Panc1 (cell line): ENCODE measurements at regions not wholly inside any gene's neighbourhood (a gene's known extent, or its start where the extent isn't known, plus 50 kb on each side); places are given as distances from the start of the nearest gene placed in this dataset.

Experiments
- ATAC-seq: fragments of 200-7000 bp; cut with Tn5 transposase; 2 replicates; pipeline ENCODE4 v1.9.1; 2020; ENCODE audit warnings: mild to moderate bottlenecking, moderate library complexity
- BruUV-seq: library from RNA; stranded (reverse); fragments of 400-500 nt; replicated peaks from 2 replicates; lab custom pipeline; 2021; lab: Mats Ljungman, UMichigan
- CTCF ChIA-PET: fragments of 300-600 bp; sonication (Branson Sonifier 250); formaldehyde crosslinking; loops from one replicate; lab custom pipeline; 2022; ENCODE audit warnings: antibody characterized with exemption; lab: Charles Lee
- POLR2A ChIA-PET: fragments of 300-600 bp; sonication (Branson Sonifier 250); formaldehyde crosslinking; loops from one replicate; lab custom pipeline; 2022; ENCODE audit warnings: antibody characterized with exemption; lab: Charles Lee
- DNase-seq: peaks from one replicate; pipeline ENCODE4 v3.0.0-alpha.2; 2010; ENCODE audit warnings: low read depth, low spot score
- H3K27ac ChIP-seq: 2 replicates; pipeline ENCODE4 v1.5.1; 2011; ENCODE audit warnings: mild to moderate bottlenecking, low read length, inconsistent platforms
- H3K27me3 ChIP-seq: fragments of 200-500 bp; sonication (Bioruptor generic); 2 replicates; pipeline ENCODE4 v1.6.0; 2014; ENCODE audit warnings: low read length, inconsistent platforms; ENCODE audit not compliant: control insufficient read depth, insufficient read depth
- H3K36me3 ChIP-seq: fragments of 200-500 bp; sonication (Bioruptor generic); 2 replicates; pipeline ENCODE4 v1.5.1; 2014; ENCODE audit warnings: inconsistent platforms, mild to moderate bottlenecking, low read length, moderate library complexity; ENCODE audit not compliant: control insufficient read depth, insufficient read depth
- H3K4me1 ChIP-seq: 2 replicates; pipeline ENCODE4 v1.5.1; 2011; ENCODE audit warnings: inconsistent platforms, mild to moderate bottlenecking, low read length, moderate library complexity; ENCODE audit not compliant: control insufficient read depth, insufficient read depth
- H3K4me3 ChIP-seq, 2 experiments: 2 replicates each; pipeline ENCODE4 v1.5.1; 2011 to 2012; ENCODE audit warnings: low read depth in 2 of 2, low read length in 2 of 2, mild to moderate bottlenecking in 2 of 2, inconsistent platforms in 1 of 2, moderate library complexity in 1 of 2
- H3K9me3 ChIP-seq: fragments of 200-500 bp; sonication (Bioruptor generic); 2 replicates; pipeline ENCODE4 v1.5.1; 2014; ENCODE audit warnings: low read depth, mild to moderate bottlenecking, inconsistent platforms, low read length, moderate library complexity; ENCODE audit not compliant: control insufficient read depth, insufficient read depth
- POLR2AphosphoS5 ChIP-seq: IDR thresholded peaks from 2 replicates; pipeline ENCODE4 v1.6.1; 2012; ENCODE audit warnings: mild to moderate bottlenecking, low read depth, low read length, moderate library complexity
- SIN3A ChIP-seq: IDR thresholded peaks from 2 replicates; pipeline ENCODE4 v1.6.1; 2012; ENCODE audit warnings: low read depth, mild to moderate bottlenecking, low read length, moderate library complexity, borderline replicate concordance; ENCODE audit not compliant: insufficient read depth
- TCF7L2 ChIP-seq: IDR thresholded peaks from 2 replicates; pipeline ENCODE4 v1.6.1; 2011; ENCODE audit warnings: mild to moderate bottlenecking, low read depth, low read length, inconsistent platforms
- in situ Hi-C: cut with HindIII; loops from 2 replicates; pipeline ENCODE4 v1.10.0; 2016; ENCODE audit warnings: low sequenced_read_pairs, low pct_unique_long_range_greater_than_20kb
- intact Hi-C: fragments of 100-400 bp; cut with micrococcal nuclease; formaldehyde crosslinking; loops from one replicate; pipeline ENCODE4 v1.10.0; 2022; ENCODE audit not compliant: unreplicated experiment
- TF ChIP-seq, protein P1 (sequence below): fragments of 450-650 bp; IDR thresholded peaks from 2 replicates; pipeline ENCODE4 v1.5.1; 2017; ENCODE audit warnings: mild to moderate bottlenecking
- TF ChIP-seq, protein P2 (sequence below), 2 experiments: IDR thresholded peaks; 2 replicates each; pipeline ENCODE4 v1.6.1; 2011 to 2012; ENCODE audit warnings: low read depth in 2 of 2, control low read depth in 1 of 2, low read length in 1 of 2, mild to moderate bottlenecking in 1 of 2, moderate library complexity in 1 of 2; ENCODE audit not compliant: insufficient read depth in 1 of 2

DNA sequence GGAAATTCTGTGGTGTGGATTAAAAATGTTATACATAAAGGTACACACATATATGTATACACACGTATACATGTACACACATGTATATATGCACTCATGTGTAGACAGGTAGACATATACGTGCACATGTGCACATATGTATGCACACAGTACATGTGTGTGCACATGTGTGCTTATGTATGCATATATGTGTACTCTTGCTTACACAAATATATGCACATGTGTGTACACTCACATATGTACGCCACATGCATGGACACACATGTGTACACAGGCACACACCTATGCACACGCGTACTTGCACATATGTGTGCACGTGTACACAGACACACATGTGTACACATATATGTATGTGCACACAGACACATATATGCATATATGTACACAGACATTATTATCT, 142.8 kb upstream of the SALL3 start:
- Histone ChIP-seq H3K27me3 (0 out of 2 replicates have a peak, but pooled peaks cover 2% of the 10 kb centered on the region), H3K4me3 (no peak overlapping the region), H3K36me3 (no peaks in the 10 kb centered on the region), H3K27ac (no peak overlapping the region), H3K4me1 (no peaks in the 10 kb centered on the region), H3K9me3 (no peaks in the 10 kb centered on the region)
- DNase-seq (no peak), ATAC-seq (no peak)
- no peak for TF ChIP-seq POLR2AphosphoS5
- TF ChIP-seq, protein P1, sequence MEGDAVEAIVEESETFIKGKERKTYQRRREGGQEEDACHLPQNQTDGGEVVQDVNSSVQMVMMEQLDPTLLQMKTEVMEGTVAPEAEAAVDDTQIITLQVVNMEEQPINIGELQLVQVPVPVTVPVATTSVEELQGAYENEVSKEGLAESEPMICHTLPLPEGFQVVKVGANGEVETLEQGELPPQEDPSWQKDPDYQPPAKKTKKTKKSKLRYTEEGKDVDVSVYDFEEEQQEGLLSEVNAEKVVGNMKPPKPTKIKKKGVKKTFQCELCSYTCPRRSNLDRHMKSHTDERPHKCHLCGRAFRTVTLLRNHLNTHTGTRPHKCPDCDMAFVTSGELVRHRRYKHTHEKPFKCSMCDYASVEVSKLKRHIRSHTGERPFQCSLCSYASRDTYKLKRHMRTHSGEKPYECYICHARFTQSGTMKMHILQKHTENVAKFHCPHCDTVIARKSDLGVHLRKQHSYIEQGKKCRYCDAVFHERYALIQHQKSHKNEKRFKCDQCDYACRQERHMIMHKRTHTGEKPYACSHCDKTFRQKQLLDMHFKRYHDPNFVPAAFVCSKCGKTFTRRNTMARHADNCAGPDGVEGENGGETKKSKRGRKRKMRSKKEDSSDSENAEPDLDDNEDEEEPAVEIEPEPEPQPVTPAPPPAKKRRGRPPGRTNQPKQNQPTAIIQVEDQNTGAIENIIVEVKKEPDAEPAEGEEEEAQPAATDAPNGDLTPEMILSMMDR = no peak
- intact Hi-C loops = no loop called here
- in situ Hi-C loops = no loop called here
- no TSS peak for BruUV-seq
- ChIA-PET POLR2A (interaction anchor here (0.6 kb wide), 1 partner anchor 763 kb away, joined by 3 read pairs; no protein-coding TSS in a partner anchor), CTCF (interaction anchor here (0.6 kb wide), 1 partner anchor 99 kb away, joined by 4 read pairs; no protein-coding TSS in a partner anchor)

DNA sequence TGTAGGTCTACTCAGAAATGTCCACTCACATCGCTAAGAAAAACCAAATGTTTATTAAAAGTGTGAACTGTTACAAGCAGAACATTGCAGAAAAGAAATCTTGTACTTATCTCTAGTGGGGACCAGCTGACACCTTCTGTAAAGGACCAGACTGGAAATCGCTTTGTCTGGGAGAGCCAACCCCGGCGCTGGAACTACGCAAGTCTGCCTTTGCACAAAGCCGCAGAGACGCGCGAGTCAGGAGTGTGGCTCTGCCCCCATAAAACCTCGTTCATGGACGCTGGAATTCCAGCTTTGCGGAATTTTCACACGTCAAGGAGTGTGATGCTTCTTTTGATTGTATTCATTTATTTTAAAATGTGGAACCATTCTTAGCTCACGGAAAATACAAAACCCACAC, 141.9 kb upstream of the SALL3 start:
- H3K27ac ChIP-seq = no peak overlapping the region
- in situ Hi-C loops = no loop called here
- POLR2A ChIA-PET = no interaction called here
- BruUV-seq = no TSS peak
- intact Hi-C loops = no loop called here
- TF ChIP-seq, protein P2, sequence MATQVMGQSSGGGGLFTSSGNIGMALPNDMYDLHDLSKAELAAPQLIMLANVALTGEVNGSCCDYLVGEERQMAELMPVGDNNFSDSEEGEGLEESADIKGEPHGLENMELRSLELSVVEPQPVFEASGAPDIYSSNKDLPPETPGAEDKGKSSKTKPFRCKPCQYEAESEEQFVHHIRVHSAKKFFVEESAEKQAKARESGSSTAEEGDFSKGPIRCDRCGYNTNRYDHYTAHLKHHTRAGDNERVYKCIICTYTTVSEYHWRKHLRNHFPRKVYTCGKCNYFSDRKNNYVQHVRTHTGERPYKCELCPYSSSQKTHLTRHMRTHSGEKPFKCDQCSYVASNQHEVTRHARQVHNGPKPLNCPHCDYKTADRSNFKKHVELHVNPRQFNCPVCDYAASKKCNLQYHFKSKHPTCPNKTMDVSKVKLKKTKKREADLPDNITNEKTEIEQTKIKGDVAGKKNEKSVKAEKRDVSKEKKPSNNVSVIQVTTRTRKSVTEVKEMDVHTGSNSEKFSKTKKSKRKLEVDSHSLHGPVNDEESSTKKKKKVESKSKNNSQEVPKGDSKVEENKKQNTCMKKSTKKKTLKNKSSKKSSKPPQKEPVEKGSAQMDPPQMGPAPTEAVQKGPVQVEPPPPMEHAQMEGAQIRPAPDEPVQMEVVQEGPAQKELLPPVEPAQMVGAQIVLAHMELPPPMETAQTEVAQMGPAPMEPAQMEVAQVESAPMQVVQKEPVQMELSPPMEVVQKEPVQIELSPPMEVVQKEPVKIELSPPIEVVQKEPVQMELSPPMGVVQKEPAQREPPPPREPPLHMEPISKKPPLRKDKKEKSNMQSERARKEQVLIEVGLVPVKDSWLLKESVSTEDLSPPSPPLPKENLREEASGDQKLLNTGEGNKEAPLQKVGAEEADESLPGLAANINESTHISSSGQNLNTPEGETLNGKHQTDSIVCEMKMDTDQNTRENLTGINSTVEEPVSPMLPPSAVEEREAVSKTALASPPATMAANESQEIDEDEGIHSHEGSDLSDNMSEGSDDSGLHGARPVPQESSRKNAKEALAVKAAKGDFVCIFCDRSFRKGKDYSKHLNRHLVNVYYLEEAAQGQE (IDR thresholded peaks at IDR 0.05; ENCODE audit: insufficient read depth in 1 of 2, low read depth in 2 of 2, low read length in 1 of 2) = no peak
- TF ChIP-seq SIN3A = no peak
- DNase-seq = no peak
- H3K27me3 ChIP-seq = 0 out of 2 replicates have a peak, but pooled peaks cover 2% of the 10 kb centered on the region
- no peaks in the 10 kb centered on the region for H3K4me1 ChIP-seq
- H3K4me3 ChIP-seq = no peak overlapping the region
- CTCF ChIA-PET = no interaction called here
- H3K9me3 ChIP-seq = no peaks in the 10 kb centered on the region
- no peaks in the 10 kb centered on the region for H3K36me3 ChIP-seq
- ATAC-seq = no peak

DNA sequence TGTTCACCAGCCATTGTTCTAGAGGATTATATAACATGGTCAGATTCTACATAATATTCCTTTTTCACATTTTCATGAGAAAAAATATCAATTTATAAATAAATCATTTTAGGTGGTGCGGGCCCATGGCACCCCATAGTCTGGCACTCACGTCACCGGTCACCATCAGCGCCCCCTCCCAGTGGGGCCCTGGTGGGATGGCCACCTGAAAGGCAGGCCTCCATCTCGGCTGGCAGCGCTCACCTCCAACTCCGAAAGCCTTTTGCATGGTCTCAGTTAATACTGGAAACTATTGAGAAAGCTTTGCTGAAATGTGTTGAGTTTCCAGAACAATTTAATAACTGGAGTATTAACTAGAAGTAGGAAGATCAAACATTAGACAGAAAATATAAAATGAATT, 141.4 kb upstream of the SALL3 start:
- CTCF ChIA-PET = no interaction called here
- ATAC-seq (no peak), DNase-seq (no peak)
- Histone ChIP-seq H3K9me3 (no peaks in the 10 kb centered on the region), H3K27me3 (no peaks in the 10 kb centered on the region), H3K27ac (no peak overlapping the region), H3K4me1 (no peaks in the 10 kb centered on the region), H3K36me3 (no peaks in the 10 kb centered on the region), H3K4me3 (no peak overlapping the region)
- intact Hi-C loops (no loop called here), in situ Hi-C loops (no loop called here)
- TF ChIP-seq, protein P1 = no peak
- TF ChIP-seq, protein P2 (IDR thresholded peaks at IDR 0.05; ENCODE audit: insufficient read depth in 1 of 2, low read depth in 2 of 2, low read length in 1 of 2) = no peak
- TF ChIP-seq SIN3A = no peak
- TF ChIP-seq TCF7L2 = no peak
- TF ChIP-seq POLR2AphosphoS5 = no peak
- BruUV-seq = no TSS peak
- POLR2A ChIA-PET = no interaction called here
